Gastrocnemius medialis (tissue), 4 donors: ENCODE measurements at regions not wholly inside any gene's neighbourhood (a gene's known extent, or its start where the extent isn't known, plus 50 kb on each side); places are given as distances from the start of the nearest gene placed in this dataset.

Experiments used
- CTCF ChIP-seq, 5 experiments: fragments of 450-650 bp in 3 of 5; fragments of 200-600 bp in 2 of 5; sonication (generic) in 2 of 5; IDR thresholded peaks in 4 of 5; conservative IDR thresholded peaks in 1 of 5; 1 replicate in 4 of 5; 2 replicates in 1 of 5; pipeline ENCODE4 v1.5.1; 2016 to 2019; ENCODE audit warnings: antibody characterized with exemption in 5 of 5, mild to moderate bottlenecking in 3 of 5, moderate library complexity in 3 of 5
- POLR2A ChIP-seq, 2 donors: fragments of 450-650 bp; IDR thresholded peaks; one replicate each; pipeline ENCODE4 v1.6.1; 2017; ENCODE audit warnings: antibody characterized with exemption in 2 of 2, mild to moderate bottlenecking in 2 of 2, moderate library complexity in 2 of 2

GRCh38 chr18:40413160-40413559 lies 1541.9 kb upstream of the PIK3C3 start:
- TF ChIP-seq CTCF (IDR thresholded peaks at IDR 0.05 in 4 of 5, conservative IDR thresholded peaks at IDR 0.05 in 1 of 5) = no peak
- no peak for TF ChIP-seq POLR2A (IDR thresholded peaks at IDR 0.05)
